Prostate gland (tissue), 2 donors: ENCODE measurements at regions not wholly inside any gene's neighbourhood (a gene's known extent, or its start where the extent isn't known, plus 50 kb on each side); places are given as distances from the start of the nearest gene placed in this dataset.
A peak's percentile ranks its signal among the peaks of the same experiment; 100 is the strongest.

ENCODE experiments used
- DNase-seq: peaks from one replicate; pipeline ENCODE4 v3.0.0-alpha.2; 2019; ENCODE audit warnings: low spot score
- H3K27ac ChIP-seq, 2 donors: fragments of 200-600 bp; sonication (generic); 2 replicates each; pipeline ENCODE4 v1.5.1; 2017 to 2019
- H3K27me3 ChIP-seq: fragments of 200-600 bp; sonication (generic); replicated peaks from 2 replicates; pipeline ENCODE4 v1.5.1; 2019; ENCODE audit not compliant: insufficient read depth
- H3K36me3 ChIP-seq, 2 donors: fragments of 200-600 bp; sonication (generic); 1 replicate in 1 of 2; 2 replicates in 1 of 2; pipeline versions ENCODE4 v1.5.1 to v1.8.1; 2017 to 2019
- H3K4me1 ChIP-seq: fragments of 200-600 bp; sonication (generic); replicated peaks from 2 replicates; pipeline ENCODE4 v1.5.1; 2019
- H3K4me3 ChIP-seq, 2 donors: fragments of 200-600 bp; sonication (generic); 2 replicates each; pipeline ENCODE4 v1.5.1; 2017 to 2019
- H3K9me3 ChIP-seq: fragments of 200-600 bp; sonication (generic); 2 replicates; pipeline ENCODE4 v1.5.1; 2017
- CTCF ChIP-seq, 4 experiments: fragments of 200-600 bp in 2 of 4; fragments of 450-650 bp in 2 of 4; sonication (generic) in 2 of 4; IDR thresholded peaks; 1 replicate in 3 of 4; 2 replicates in 1 of 4; pipeline ENCODE4 v1.5.1; 2016 to 2019; ENCODE audit warnings: antibody characterized with exemption in 4 of 4, mild to moderate bottlenecking in 2 of 4, moderate library complexity in 2 of 4
- POLR2A ChIP-seq: fragments of 450-650 bp; IDR thresholded peaks from one replicate; pipeline ENCODE4 v1.6.1; 2016; ENCODE audit warnings: antibody characterized with exemption, mild to moderate bottlenecking
- POLR2AphosphoS5 ChIP-seq: sonication (generic); formaldehyde crosslinking; IDR thresholded peaks from one replicate; pipeline ENCODE4 v1.6.1; 2017; ENCODE audit warnings: antibody characterized with exemption
- WGBS: methylation state at CpG from one replicate; pipeline ENCODE4 v1.1.5; 2018; 5-methylcytosine and 5-hydroxymethylcytosine counted together
- intact Hi-C: fragments of 100-400 bp; cut with DNase I; formaldehyde crosslinking; loops from one replicate; pipeline ENCODE4 v1.14.2; 2022

- H3K27me3 ChIP-seq: no peaks in the 10 kb centered on the region
- H3K4me1 ChIP-seq: no peaks in the 10 kb centered on the region
- DNase-seq: no peak
- H3K27ac ChIP-seq: no peak overlapping the region
- no peaks in the 10 kb centered on the region for H3K9me3 ChIP-seq
- TF ChIP-seq POLR2A (no peak), POLR2AphosphoS5 (no peak), CTCF (IDR thresholded peaks at IDR 0.05) (no peak)
- intact Hi-C loops: no loop called here
- H3K4me3 ChIP-seq: no peak overlapping the region
- no peaks in the 10 kb centered on the region for H3K36me3 ChIP-seq
- WGBS: 93% methylated on average over 2 of the region's 2 CpGs
These were observed 283.1 kb upstream of the SSTR1 start for GRCh38 chr14:37924622-37925021.

- DNase-seq: no peak
- intact Hi-C loops: no loop called here
- H3K9me3 ChIP-seq: no peaks in the 10 kb centered on the region
- H3K36me3 ChIP-seq: no peaks in the 10 kb centered on the region
- H3K27me3 ChIP-seq: no peaks in the 10 kb centered on the region
- H3K27ac ChIP-seq: no peak overlapping the region
- 75% methylated on average over 6 of the region's 6 CpGs for WGBS
- TF ChIP-seq CTCF (IDR thresholded peaks at IDR 0.05): no peak
- no peak for TF ChIP-seq POLR2A
- no peak for TF ChIP-seq POLR2AphosphoS5
- no peaks in the 10 kb centered on the region for H3K4me1 ChIP-seq
- no peak overlapping the region for H3K4me3 ChIP-seq
These were observed 275.7 kb upstream of the SSTR1 start for GRCh38 chr14:37932008-37932407.

GRCh38 chr14:37932481-37932880, 275.2 kb upstream of the SSTR1 start:
- H3K4me3 ChIP-seq: no peak overlapping the region

GRCh38 chr14:37936971-37937370, 270.7 kb upstream of the SSTR1 start:
- H3K4me1 ChIP-seq: no peaks in the 10 kb centered on the region
- intact Hi-C loops: no loop called here
- no peak overlapping the region for H3K27ac ChIP-seq
- H3K36me3 ChIP-seq: no peaks in the 10 kb centered on the region
- no peaks in the 10 kb centered on the region for H3K27me3 ChIP-seq
- TF ChIP-seq POLR2A: no peak
- no peak for TF ChIP-seq CTCF (IDR thresholded peaks at IDR 0.05)
- TF ChIP-seq POLR2AphosphoS5: no peak
- no peak for DNase-seq
- no peaks in the 10 kb centered on the region for H3K9me3 ChIP-seq
- no peak overlapping the region for H3K4me3 ChIP-seq
- WGBS: 36% methylated on average over 2 of the region's 2 CpGs

More at GRCh38 chr14:37932481-37932880, 275.2 kb upstream of the SSTR1 start:
- Histone ChIP-seq H3K36me3 (no peaks in the 10 kb centered on the region), H3K27me3 (no peaks in the 10 kb centered on the region), H3K27ac (no peak overlapping the region), H3K4me1 (no peaks in the 10 kb centered on the region), H3K9me3 (no peaks in the 10 kb centered on the region)
- 41% methylated on average over 5 of the region's 5 CpGs for WGBS
- intact Hi-C loops: no loop called here
- peak; percentile 13 for DNase-seq
- no peak for TF ChIP-seq POLR2AphosphoS5
- TF ChIP-seq CTCF (IDR thresholded peaks at IDR 0.05): no peak
- TF ChIP-seq POLR2A: no peak

GRCh38 chr14:37939442-37940028, 268.2 kb upstream of the SSTR1 start:
- H3K4me1 ChIP-seq: no peaks in the 10 kb centered on the region
- no peak overlapping the region for H3K4me3 ChIP-seq
- WGBS: 72% methylated on average over 6 of the region's 6 CpGs
- TF ChIP-seq POLR2AphosphoS5 (no peak), CTCF (IDR thresholded peaks at IDR 0.05) (no peak), POLR2A (no peak)
- no peak overlapping the region for H3K27ac ChIP-seq
- no peaks in the 10 kb centered on the region for H3K9me3 ChIP-seq
- intact Hi-C loops: no loop called here
- DNase-seq: no peak
- no peaks in the 10 kb centered on the region for H3K27me3 ChIP-seq
- no peaks in the 10 kb centered on the region for H3K36me3 ChIP-seq
